GM12874 (cell line): ENCODE measurements at regions not wholly inside any gene's neighbourhood (a gene's known extent, or its start where the extent isn't known, plus 50 kb on each side); places are given as distances from the start of the nearest gene placed in this dataset.

Experiments
- TF ChIP-seq, protein P1 (sequence below): IDR thresholded peaks from 2 replicates; pipeline ENCODE4 v1.5.1; 2011; ENCODE audit warnings: low read depth, mild to moderate bottlenecking, control low read depth, low read length, moderate library complexity; ENCODE audit not compliant: insufficient read depth

DNA sequence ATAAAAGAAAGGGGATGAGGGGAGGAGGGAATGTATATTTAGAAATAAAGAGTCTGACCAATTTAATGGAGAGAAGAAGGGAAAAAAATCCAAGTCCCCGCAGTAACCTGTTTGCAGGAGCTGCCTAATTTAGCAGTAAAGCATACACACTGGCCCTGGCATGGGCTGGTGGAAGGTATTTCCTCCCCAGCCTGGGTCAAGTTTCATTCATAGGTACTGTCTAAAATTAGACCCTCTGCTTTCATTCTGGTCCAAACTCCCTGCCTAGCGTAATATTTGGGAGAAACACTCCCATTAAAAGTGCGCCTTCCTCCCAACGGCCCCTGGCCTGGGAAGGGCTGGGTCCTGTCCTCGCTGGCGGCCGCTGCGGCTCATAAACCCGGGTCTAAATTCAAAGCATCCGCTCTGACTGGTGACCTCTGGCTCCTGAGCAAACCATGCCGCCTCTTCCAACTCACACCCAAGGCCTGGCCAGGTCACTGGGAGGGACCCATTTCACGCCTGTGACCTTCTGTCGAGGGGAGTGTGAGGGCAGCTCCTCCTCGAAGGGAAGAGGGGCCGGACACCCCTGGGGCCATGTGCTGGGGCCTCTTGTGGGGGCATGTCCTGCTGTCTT is 123.2 kb downstream of the FGF18 start:
- TF ChIP-seq, protein P1, sequence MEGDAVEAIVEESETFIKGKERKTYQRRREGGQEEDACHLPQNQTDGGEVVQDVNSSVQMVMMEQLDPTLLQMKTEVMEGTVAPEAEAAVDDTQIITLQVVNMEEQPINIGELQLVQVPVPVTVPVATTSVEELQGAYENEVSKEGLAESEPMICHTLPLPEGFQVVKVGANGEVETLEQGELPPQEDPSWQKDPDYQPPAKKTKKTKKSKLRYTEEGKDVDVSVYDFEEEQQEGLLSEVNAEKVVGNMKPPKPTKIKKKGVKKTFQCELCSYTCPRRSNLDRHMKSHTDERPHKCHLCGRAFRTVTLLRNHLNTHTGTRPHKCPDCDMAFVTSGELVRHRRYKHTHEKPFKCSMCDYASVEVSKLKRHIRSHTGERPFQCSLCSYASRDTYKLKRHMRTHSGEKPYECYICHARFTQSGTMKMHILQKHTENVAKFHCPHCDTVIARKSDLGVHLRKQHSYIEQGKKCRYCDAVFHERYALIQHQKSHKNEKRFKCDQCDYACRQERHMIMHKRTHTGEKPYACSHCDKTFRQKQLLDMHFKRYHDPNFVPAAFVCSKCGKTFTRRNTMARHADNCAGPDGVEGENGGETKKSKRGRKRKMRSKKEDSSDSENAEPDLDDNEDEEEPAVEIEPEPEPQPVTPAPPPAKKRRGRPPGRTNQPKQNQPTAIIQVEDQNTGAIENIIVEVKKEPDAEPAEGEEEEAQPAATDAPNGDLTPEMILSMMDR, result no peak

DNA sequence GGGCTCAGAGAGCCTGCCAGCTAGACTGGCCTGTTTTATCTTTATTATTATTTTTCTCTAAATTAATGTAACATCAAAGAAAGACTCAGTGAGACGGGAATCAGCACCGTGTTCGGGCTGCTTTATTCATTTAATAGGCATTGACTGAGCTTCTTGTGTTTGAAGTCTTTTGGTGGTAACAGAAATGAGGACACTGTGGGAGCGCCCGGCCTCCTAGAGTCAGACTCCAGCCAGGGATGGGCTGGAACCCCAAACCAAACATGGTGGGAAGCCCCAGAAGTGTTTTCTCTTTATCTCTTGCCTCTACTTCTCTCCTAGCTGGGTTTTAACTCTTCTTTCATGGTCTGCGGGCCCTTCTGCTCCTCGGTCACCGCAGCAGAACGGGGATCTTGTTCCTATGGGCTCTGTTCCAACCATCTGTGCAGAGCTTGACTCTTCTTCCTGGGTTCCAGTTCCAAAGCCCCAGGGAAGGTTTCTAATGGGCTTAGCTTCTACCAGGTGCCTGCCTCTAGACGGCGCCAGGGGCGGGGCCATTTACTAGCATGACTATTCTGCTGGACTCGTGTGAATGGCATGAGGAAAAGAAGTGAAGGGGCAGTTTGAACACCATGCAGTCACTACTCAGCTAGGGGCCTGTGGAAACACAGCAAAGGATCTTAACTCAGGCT is 123.8 kb downstream of the FGF18 start:
- TF ChIP-seq, protein P1, result no peak

DNA sequence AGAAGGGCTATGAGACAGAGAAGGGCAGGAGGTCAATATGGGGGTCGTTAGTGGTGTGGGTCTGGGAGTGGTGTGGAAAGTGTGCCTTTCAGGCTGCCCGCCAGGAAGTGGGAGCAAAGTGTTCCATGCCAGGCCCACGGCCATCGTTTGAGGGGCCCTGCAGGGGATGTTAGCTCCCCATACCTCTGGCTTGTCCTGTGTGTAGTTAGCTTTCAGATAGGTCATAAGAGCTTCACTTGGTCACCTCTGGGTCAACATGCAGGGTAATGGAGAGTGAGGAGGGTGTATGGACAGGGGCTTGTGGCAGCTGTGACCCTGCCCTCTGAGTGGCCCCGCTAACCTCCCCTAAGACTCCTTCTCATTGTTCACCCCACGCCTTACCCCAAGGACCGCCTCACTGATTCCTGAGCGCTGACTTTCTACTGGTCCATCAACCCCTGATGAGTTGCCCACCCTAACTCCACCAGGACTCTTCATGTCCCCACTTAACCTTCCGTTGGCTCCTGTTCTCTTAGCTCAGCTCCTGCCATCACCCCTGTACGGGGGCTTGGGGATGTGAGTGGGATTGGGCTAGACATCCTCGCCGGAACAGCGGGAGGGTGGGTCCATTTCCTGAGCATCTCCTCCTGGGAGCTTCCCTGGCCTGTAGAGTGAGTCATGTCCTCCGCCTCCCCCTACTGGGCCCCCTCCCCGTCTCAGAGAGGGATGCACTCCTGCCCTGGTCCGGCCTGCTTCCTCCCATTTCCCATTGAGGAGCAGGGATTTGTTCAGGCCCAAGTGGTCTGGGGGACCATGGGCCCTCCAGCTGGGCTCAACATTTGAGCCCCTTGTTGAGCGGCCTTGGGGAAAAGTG is 125.7 kb downstream of the FGF18 start:
- TF ChIP-seq, protein P1, result no peak

DNA sequence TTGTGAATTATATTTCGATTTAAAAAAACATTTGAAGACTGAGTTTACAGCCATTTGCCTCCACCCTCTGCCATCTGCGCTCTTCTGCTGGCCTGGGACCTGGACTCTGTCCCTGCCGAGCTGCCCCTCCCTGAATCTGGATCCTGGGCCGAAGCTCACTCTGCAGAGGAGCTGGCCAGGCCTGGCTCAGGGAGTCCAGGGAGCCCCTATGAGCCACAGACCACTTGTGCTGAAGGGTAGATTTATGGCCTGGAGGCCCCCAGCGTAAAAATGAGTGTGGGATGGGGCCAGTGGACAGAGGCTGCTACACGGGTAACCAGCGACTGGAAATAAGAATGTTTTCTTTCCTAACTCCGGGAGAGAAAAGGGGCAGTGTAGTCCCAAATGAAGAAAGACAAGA is 129.8 kb downstream of the FGF18 start:
- TF ChIP-seq, protein P1, result no peak

DNA sequence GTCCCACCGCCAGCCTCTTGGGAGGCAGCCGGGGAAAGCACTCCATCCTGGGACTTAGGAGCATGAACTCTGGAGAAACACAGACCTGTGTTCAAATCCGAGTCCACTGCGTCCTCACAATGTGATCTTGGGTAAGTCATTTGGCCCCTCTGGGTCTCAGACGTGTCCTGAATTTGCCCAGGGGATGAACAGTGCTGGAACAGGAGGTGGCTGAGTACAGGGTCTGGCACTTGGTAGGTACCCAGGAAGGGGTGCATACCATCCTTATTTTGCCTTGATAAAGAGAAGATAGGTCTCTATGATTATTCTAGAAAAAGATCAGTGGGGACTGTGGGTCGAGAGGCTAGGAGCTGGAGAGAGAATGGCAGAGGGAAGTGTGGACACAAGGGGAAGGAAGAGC is 135.7 kb downstream of the FGF18 start:
- TF ChIP-seq, protein P1, result no peak

GRCh38 chr5:171562822-171563221 is 143.4 kb downstream of the FGF18 start:
- TF ChIP-seq, protein P1, result no peak

GRCh38 chr5:171568389-171568788 is 148.9 kb downstream of the FGF18 start:
- TF ChIP-seq, protein P1, result no peak
